Activated T-cell treated with anti-CD3 and anti-CD28 coated beads, Interleukin-2, amount 50 U/mL, for 1 hour (primary cell): ENCODE measurements at regions not wholly inside any gene's neighbourhood (a gene's known extent, or its start where the extent isn't known, plus 50 kb on each side); places are given as distances from the start of the nearest gene placed in this dataset.
"Not testable (repeated sequence)": the region's sequence is repeated elsewhere in the genome, so short reads cannot be mapped to it uniquely, and the experiment has no call there.

Source experiments
- DNase-seq: peaks from one replicate; pipeline ENCODE4 v3.0.0-alpha.2; 2020

GRCh38 chr14:89486505-89486904 lies 69.5 kb upstream of the FOXN3 start:
- no peak for DNase-seq

- DNase-seq: no peak
Observed at GRCh38 chr14:89485264-89485663, 68.2 kb upstream of the FOXN3 start.

- no peak for DNase-seq
Observed at GRCh38 chr14:89484051-89484844, 67.2 kb upstream of the FOXN3 start.

GRCh38 chr14:89481196-89481595 lies 64.2 kb upstream of the FOXN3 start:
- DNase-seq: no peak

- no peak for DNase-seq
Observed at GRCh38 chr14:89480278-89480677, 63.2 kb upstream of the FOXN3 start.

- DNase-seq: no peak
Observed at GRCh38 chr14:89479802-89480201, 62.8 kb upstream of the FOXN3 start.

GRCh38 chr14:89477391-89477790 lies 60.4 kb upstream of the FOXN3 start:
- DNase-seq: no peak

GRCh38 chr14:89476354-89476896 lies 59.4 kb upstream of the FOXN3 start:
- no peak for DNase-seq

GRCh38 chr14:89474464-89474863 lies 57.4 kb upstream of the FOXN3 start:
- no peak for DNase-seq

- no peak for DNase-seq
Observed at GRCh38 chr14:89473989-89474388, 57.0 kb upstream of the FOXN3 start.

- DNase-seq: no peak
Observed at GRCh38 chr14:89473569-89473968, 56.5 kb upstream of the FOXN3 start.

GRCh38 chr14:89470401-89470800 lies 53.4 kb upstream of the FOXN3 start:
- no peak for DNase-seq

- DNase-seq: no peak
Observed at GRCh38 chr14:89469210-89470198, 52.5 kb upstream of the FOXN3 start.

- no peak for DNase-seq
Observed at GRCh38 chr14:89468566-89468965, 51.5 kb upstream of the FOXN3 start.

- not testable (repeated sequence) for DNase-seq
Observed at GRCh38 chr14:89468030-89468429, 51.0 kb upstream of the FOXN3 start.

GRCh38 chr14:89466944-89467343 lies 49.9 kb upstream of the FOXN3 start:
- DNase-seq: no peak
